A549 (cell line): ENCODE measurements at regions not wholly inside any gene's neighbourhood (a gene's known extent, or its start where the extent isn't known, plus 50 kb on each side); places are given as distances from the start of the nearest gene placed in this dataset.

Source experiments
- ATAC-seq, 2 experiments: fragments of 200-7000 bp in 1 of 2; fragments of >200 bp in 1 of 2; cut with Nextera tagmentation in 1 of 2; cut with Tn5 transposase in 1 of 2; 3 replicates each; pipeline versions ENCODE4 v1.8.0 to v1.9.1; 2018 to 2020; ENCODE audit warnings: mild to moderate bottlenecking in 1 of 2, moderate library complexity in 1 of 2
- CTCF ChIA-PET: fragments of 300-600 bp; sonication (Branson Sonifier 250); formaldehyde crosslinking; extraction: SDS; loops from one replicate; lab custom pipeline; 2021; ENCODE audit warnings: antibody characterized with exemption, inconsistent platforms; lab: Yijun Ruan, JAX
- POLR2A ChIA-PET: fragments of 350-600 bp; formaldehyde crosslinking; extraction: SDS; loops from one replicate; lab custom pipeline; 2021; ENCODE audit warnings: antibody characterized with exemption, inconsistent platforms; lab: Yijun Ruan, JAX
- DNase-seq, 2 experiments: peaks; one replicate each; pipeline versions ENCODE4 v3.0.0 to v3.0.0-alpha.2; 2011 to 2016; ENCODE audit warnings: low read depth in 1 of 2, low spot score in 1 of 2
- FAIRE-seq: peaks from 2 replicates; lab custom pipeline; 2011; peaks lifted over from hg19 to GRCh38; lab: Jason Lieb, UNC
- H3K27ac ChIP-seq, 2 experiments: fragments of >200 bp; sonication (Bioruptor Twin); formaldehyde crosslinking; 3 replicates each; pipeline ENCODE4 v1.5.1; 2016 to 2017
- H3K4me1 ChIP-seq: fragments of >200 bp; sonication (Bioruptor Twin); formaldehyde crosslinking; 3 replicates; pipeline ENCODE4 v1.6.1; 2016
- H3K4me2 ChIP-seq: fragments of >200 bp; sonication (Bioruptor Twin); formaldehyde crosslinking; 3 replicates; pipeline ENCODE4 v1.6.1; 2016
- H3K4me3 ChIP-seq: fragments of >200 bp; sonication (Bioruptor Twin); formaldehyde crosslinking; 3 replicates; pipeline ENCODE4 v1.5.1; 2016
- H3K9me3 ChIP-seq: fragments of >200 bp; sonication (Bioruptor Twin); formaldehyde crosslinking; 3 replicates; pipeline ENCODE4 v1.6.1; 2016
- CBX8 ChIP-seq: fragments of 200-600 bp; sonication (generic); IDR thresholded peaks from 2 replicates; pipeline ENCODE4 v1.6.1; 2016
- CHD2 ChIP-seq: fragments of 150-350 bp; IDR thresholded peaks from 2 replicates; pipeline ENCODE4 v1.6.1; 2014; ENCODE audit warnings: low read length; ENCODE audit not compliant: partially characterized antibody
- E2F6 ChIP-seq: IDR thresholded peaks from 2 replicates; pipeline ENCODE4 v1.6.1; 2012; ENCODE audit warnings: low read depth, borderline replicate concordance
- EHMT2 ChIP-seq: fragments of 200-600 bp; sonication (generic); IDR thresholded peaks from 2 replicates; pipeline ENCODE4 v1.6.1; 2016; ENCODE audit warnings: antibody characterized with exemption, low read depth, mild to moderate bottlenecking, moderate library complexity
- ELK1 ChIP-seq: fragments of 150-350 bp; IDR thresholded peaks from 2 replicates; pipeline ENCODE4 v1.6.1; 2014; ENCODE audit warnings: low read depth, mild to moderate bottlenecking, low read length
- HMGXB4 ChIP-seq: fragments of 250-450 bp; sonication (Bioruptor Pico); IDR thresholded peaks from 2 replicates; pipeline ENCODE4 v1.5.0; 2021; ENCODE audit warnings: mild to moderate bottlenecking, moderate library complexity, borderline replicate concordance
- HOXB13 ChIP-seq: fragments of 250-450 bp; sonication (Bioruptor Pico); IDR thresholded peaks from 2 replicates; pipeline ENCODE4 v1.5.0; 2020; ENCODE audit warnings: low read depth, mild to moderate bottlenecking, moderate library complexity
- HOXB5 ChIP-seq: fragments of 250-450 bp; sonication (Bioruptor Pico); IDR thresholded peaks from 2 replicates; pipeline ENCODE4 v1.5.0; 2020; ENCODE audit warnings: mild to moderate bottlenecking, moderate library complexity
- JUN ChIP-seq, 2 experiments: fragments of >200 bp; sonication (Bioruptor Twin); formaldehyde crosslinking; IDR thresholded peaks; 2 replicates in 1 of 2; 3 replicates in 1 of 2; pipeline ENCODE4 v1.6.1; 2016 to 2017
- KDM1A ChIP-seq: fragments of 200-600 bp; sonication (generic); IDR thresholded peaks from 2 replicates; pipeline ENCODE4 v1.6.1; 2016; ENCODE audit warnings: low read depth, mild to moderate bottlenecking
- MAZ ChIP-seq: fragments of 150-350 bp; IDR thresholded peaks from 2 replicates; pipeline ENCODE4 v1.6.1; 2014; ENCODE audit warnings: antibody characterized with exemption, low read depth, low read length, borderline replicate concordance
- MYC ChIP-seq: IDR thresholded peaks from 2 replicates; pipeline ENCODE4 v1.6.1; 2012; ENCODE audit warnings: mild to moderate bottlenecking, inconsistent platforms, low read length, improper control_type of control experiment, borderline replicate concordance
- NR3C1 ChIP-seq: fragments of >200 bp; sonication (Bioruptor Twin); formaldehyde crosslinking; IDR thresholded peaks from 3 replicates; pipeline ENCODE4 v1.6.1; 2017
- PHF8 ChIP-seq: fragments of 200-600 bp; sonication (generic); IDR thresholded peaks from 2 replicates; pipeline ENCODE4 v1.6.1; 2016; ENCODE audit warnings: low read depth, mild to moderate bottlenecking, antibody characterized with exemption, moderate library complexity, borderline replicate concordance
- RCOR1 ChIP-seq: fragments of 150-350 bp; IDR thresholded peaks from 2 replicates; pipeline ENCODE4 v1.6.1; 2014; ENCODE audit warnings: antibody characterized with exemption, low read length, low read depth
- RFX5 ChIP-seq: fragments of 450-650 bp; IDR thresholded peaks from 2 replicates; pipeline ENCODE4 v1.7.1; 2014; ENCODE audit warnings: antibody characterized with exemption, mild to moderate bottlenecking, moderate library complexity
- SREBF2 ChIP-seq: fragments of 450-650 bp; IDR thresholded peaks from 2 replicates; pipeline ENCODE4 v1.6.1; 2014; ENCODE audit warnings: mild to moderate bottlenecking, moderate library complexity
- TP53 ChIP-seq: fragments of 250-450 bp; sonication (Bioruptor Pico); IDR thresholded peaks from 2 replicates; pipeline ENCODE4 v1.5.0; 2021; ENCODE audit warnings: mild to moderate bottlenecking, moderate library complexity
- ZC3H11A ChIP-seq: fragments of 450-650 bp; IDR thresholded peaks from 2 replicates; pipeline ENCODE4 v1.6.1; 2014; ENCODE audit warnings: antibody characterized with exemption, mild to moderate bottlenecking
- ZFP36 ChIP-seq: fragments of 450-650 bp; IDR thresholded peaks from 2 replicates; pipeline ENCODE4 v1.6.1; 2014; ENCODE audit warnings: borderline replicate concordance; ENCODE audit not compliant: partially characterized antibody
- ZSCAN20 ChIP-seq: fragments of 250-450 bp; sonication (Bioruptor Pico); IDR thresholded peaks from 2 replicates; pipeline ENCODE4 v1.8.0; 2022; ENCODE audit warnings: mild to moderate bottlenecking, moderate library complexity
- WGBS: methylation state at CpG from one replicate; pipeline ENCODE4 v1.1.6; 2017; ENCODE audit errors: missing lambda C conversion rate; 5-methylcytosine and 5-hydroxymethylcytosine counted together

GRCh38 chr1:232534552-232535517, 95.1 kb downstream of the SIPA1L2 start:
- no peak for FAIRE-seq

GRCh38 chr1:232533328-232533727, 96.6 kb downstream of the SIPA1L2 start:
- TF ChIP-seq KDM1A (no peak), PHF8 (no peak), SREBF2 (no peak), HMGXB4 (no peak), E2F6 (no peak), CBX8 (no peak), ZC3H11A (no peak)
- Histone ChIP-seq H3K27ac (no peak overlapping the region), H3K4me3 (no peak overlapping the region), H3K4me2 (no peak overlapping the region), H3K4me1 (peaks cover 6% of the 10 kb centered on the region), H3K9me3 (no peaks in the 10 kb centered on the region)
- CTCF ChIA-PET = no interaction called here
- FAIRE-seq (no peak), ATAC-seq (no peak), DNase-seq (no peak)
- POLR2A ChIA-PET = no interaction called here
- 80% methylated on average over 1 of the region's 1 CpG for WGBS

More at GRCh38 chr1:232534552-232535517, 95.1 kb downstream of the SIPA1L2 start:
- H3K4me1 ChIP-seq = peaks cover 19% of the 10 kb centered on the region
- TF ChIP-seq MAZ (no peak), ELK1 (no peak), ZSCAN20 (CRISPR knock-in tag) (no peak), RFX5 (no peak), HOXB13 (CRISPR knock-in tag) (no peak), EHMT2 (no peak), CBX8 (no peak), ZFP36 (no peak)
- ATAC-seq (no peak), DNase-seq (no peak)
- H3K4me2 ChIP-seq = no peak overlapping the region
- no peak overlapping the region for H3K4me3 ChIP-seq
- CTCF ChIA-PET = interaction anchor here (0.9 kb wide), 1 partner anchor 46 kb away, joined by 3 read pairs; no protein-coding TSS in a partner anchor
- POLR2A ChIA-PET = no interaction called here
- no peak overlapping the region for H3K27ac ChIP-seq
- no peaks in the 10 kb centered on the region for H3K9me3 ChIP-seq
- WGBS = 87% methylated on average over 10 of the region's 10 CpGs

- no peak for DNase-seq
- H3K4me1 ChIP-seq = peaks cover 2% of the 10 kb centered on the region; the same call in 2 of the 3 replicates
- POLR2A ChIA-PET = no interaction called here
- ATAC-seq = no peak
- WGBS = 85% methylated on average over 2 of the region's 2 CpGs
- CTCF ChIA-PET = no interaction called here
- no peak for FAIRE-seq
- TF ChIP-seq RCOR1 (no peak), HOXB5 (CRISPR knock-in tag) (no peak), EHMT2 (no peak), JUN (IDR thresholded peaks at IDR 0.05) (no peak), ELK1 (no peak), TP53 (CRISPR knock-in tag) (no peak), ZC3H11A (no peak), ZSCAN20 (CRISPR knock-in tag) (no peak), NR3C1 (no peak), PHF8 (no peak), ZFP36 (no peak), CHD2 (no peak), MYC (no peak), HMGXB4 (no peak)
- no peaks in the 10 kb centered on the region for H3K9me3 ChIP-seq
- no peak overlapping the region for H3K4me3 ChIP-seq
- H3K27ac ChIP-seq = no peak overlapping the region
- no peak overlapping the region for H3K4me2 ChIP-seq
Measured at GRCh38 chr1:232532901-232533300, 97.0 kb downstream of the SIPA1L2 start.
